Stomach (tissue), 8 donors: ENCODE measurements at regions not wholly inside any gene's neighbourhood (a gene's known extent, or its start where the extent isn't known, plus 50 kb on each side); places are given as distances from the start of the nearest gene placed in this dataset.

Experiments
- DNase-seq, 2 donors: peaks; one replicate each; pipeline versions ENCODE4 v3.0.0 to v3.0.0-alpha.2; 2013 to 2019
- H3K27ac ChIP-seq, 5 donors: fragments of 200-600 bp in 4 of 5; sonication (generic) in 4 of 5; one replicate each; pipeline ENCODE4 v1.5.1; 2013 to 2019; ENCODE audit warnings: mild to moderate bottlenecking in 1 of 5, moderate library complexity in 1 of 5
- H3K27me3 ChIP-seq, 3 donors: fragments of 200-600 bp; sonication (generic); one replicate each; pipeline ENCODE4 v1.5.1; 2017 to 2019; ENCODE audit warnings: mixed run types in 1 of 3
- H3K36me3 ChIP-seq, 4 donors: fragments of 200-600 bp; sonication (generic); 1 replicate in 3 of 4; 2 replicates in 1 of 4; pipeline ENCODE4 v1.5.1; 2016 to 2019
- H3K4me1 ChIP-seq, 4 donors: fragments of 200-600 bp; sonication (generic); one replicate each; pipeline ENCODE4 v1.5.1; 2016 to 2019
- H3K4me3 ChIP-seq, 4 donors: fragments of 200-600 bp; sonication (generic) in 3 of 4; one replicate each; pipeline ENCODE4 v1.5.1; 2016 to 2019; ENCODE audit warnings: mild to moderate bottlenecking in 1 of 4
- H3K9me3 ChIP-seq, 4 donors: fragments of 200-600 bp; sonication (generic); one replicate each; pipeline ENCODE4 v1.5.1; 2016 to 2019
- CTCF ChIP-seq, 7 experiments: fragments of 450-650 bp in 4 of 7; fragments of 200-600 bp in 3 of 7; sonication (generic) in 3 of 7; IDR thresholded peaks; one replicate each; pipeline ENCODE4 v1.5.1; 2016 to 2019; ENCODE audit warnings: antibody characterized with exemption in 7 of 7, control low read depth in 2 of 7, mild to moderate bottlenecking in 1 of 7
- EP300 ChIP-seq: sonication (generic); formaldehyde crosslinking; IDR thresholded peaks from one replicate; pipeline ENCODE4 v1.6.1; 2017; ENCODE audit warnings: antibody characterized with exemption
- POLR2A ChIP-seq, 4 donors: fragments of 450-650 bp; IDR thresholded peaks; one replicate each; pipeline ENCODE4 v1.6.1; 2016; ENCODE audit warnings: antibody characterized with exemption in 4 of 4, control low read depth in 2 of 4, mild to moderate bottlenecking in 1 of 4, moderate library complexity in 1 of 4
- POLR2AphosphoS5 ChIP-seq, 3 donors: sonication (generic); formaldehyde crosslinking; IDR thresholded peaks; one replicate each; pipeline ENCODE4 v1.6.1; 2016; ENCODE audit warnings: antibody characterized with exemption in 3 of 3
- WGBS, 5 donors: extraction: QIAGEN DNeasy Blood & Tissue Kit in 3 of 5; methylation state at CpG; one replicate each; pipeline versions ENCODE4 v1.1.5 to v1.1.7; 2013 to 2018; 5-methylcytosine and 5-hydroxymethylcytosine counted together
- intact Hi-C: fragments of 100-400 bp; cut with DNase I; formaldehyde crosslinking; loops from one replicate; pipeline ENCODE4 v1.15.1; 2023; ENCODE audit warnings: low total_unique reads
- donor health status: healthy with polysubstance abuse.
- donor health status: Bipolar disorder and iron deficiency.
- donor health status: healthy.

GRCh38 chr18:22678486-22678885, 254.6 kb upstream of the RBBP8 start:
- no peak overlapping the region for H3K4me3 ChIP-seq
- peaks cover 0 to 3% (median 0%) of the 10 kb centered on the region in 4 donors for H3K9me3 ChIP-seq
- DNase-seq = peak; percentile 64 to 69
- 42 to 69% (median 44%) methylated on average over 1 of the region's 1 CpG for WGBS, 5 donors
- TF ChIP-seq EP300 (no peak), POLR2AphosphoS5 (IDR thresholded peaks at IDR 0.05) (peak in 2 of 3 donors; percentile 10 to 58)
- H3K36me3 ChIP-seq = no peaks in the 10 kb centered on the region
- no peaks in the 10 kb centered on the region for H3K27me3 ChIP-seq
- intact Hi-C loops = no loop called here
- H3K4me1 ChIP-seq = peaks cover 6 to 62% (median 46%) of the 10 kb centered on the region in 4 donors
- peak overlapping the region in 2 of 5 donors; percentile 52 to 59 for H3K27ac ChIP-seq

DNA sequence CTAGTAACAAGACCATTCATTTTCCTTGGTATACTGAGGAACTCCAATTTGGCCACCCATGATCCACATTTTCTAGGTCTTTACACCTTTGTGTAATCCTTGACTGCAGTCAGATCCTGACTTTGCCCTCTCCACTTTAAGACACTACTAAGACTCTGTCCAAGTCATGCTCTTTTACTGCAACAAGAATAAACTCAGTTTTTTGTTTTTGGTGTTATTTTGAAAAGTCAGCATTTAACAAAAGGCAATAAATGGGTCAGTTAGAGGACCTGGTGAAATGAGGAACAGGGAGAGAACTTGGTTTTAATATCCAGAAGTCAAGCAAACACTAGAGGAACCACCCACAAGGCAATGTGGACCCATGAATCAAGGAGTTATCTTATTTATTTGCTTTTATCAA, 252.2 kb upstream of the RBBP8 start:
- Histone ChIP-seq H3K27me3 (no peaks in the 10 kb centered on the region), H3K4me3 (no peak overlapping the region), H3K27ac (no peak overlapping the region), H3K4me1 (peaks cover 6 to 60% (median 44%) of the 10 kb centered on the region in 4 donors), H3K36me3 (no peaks in the 10 kb centered on the region), H3K9me3 (no peaks in the 10 kb centered on the region)
- intact Hi-C loops = no loop called here
- no peak for TF ChIP-seq EP300
- no peak for TF ChIP-seq CTCF (IDR thresholded peaks at IDR 0.05)
- TF ChIP-seq POLR2AphosphoS5 (IDR thresholded peaks at IDR 0.05) = no peak
- TF ChIP-seq POLR2A (IDR thresholded peaks at IDR 0.05) = no peak
- no peak for DNase-seq

- H3K36me3 ChIP-seq = no peaks in the 10 kb centered on the region
- no peak overlapping the region for H3K4me3 ChIP-seq
- H3K27ac ChIP-seq = peak overlapping the region in 4 of 5 donors; percentile 74 to 81 (median 79)
- TF ChIP-seq POLR2A (IDR thresholded peaks at IDR 0.05) = no peak
- no peak for TF ChIP-seq CTCF (IDR thresholded peaks at IDR 0.05)
- no peak for TF ChIP-seq EP300
- TF ChIP-seq POLR2AphosphoS5 (IDR thresholded peaks at IDR 0.05) = no peak
- intact Hi-C loops = no loop called here
- 21 to 32% (median 27%) methylated on average over 2 of the region's 2 CpGs for WGBS, 5 donors
- no peaks in the 10 kb centered on the region for H3K27me3 ChIP-seq
- H3K4me1 ChIP-seq = peaks cover 6 to 50% (median 41%) of the 10 kb centered on the region in 4 donors
- DNase-seq = peak in 1 of 2 donors; percentile 68
- no peaks in the 10 kb centered on the region for H3K9me3 ChIP-seq
Measured at GRCh38 chr18:22681908-22682307, 251.2 kb upstream of the RBBP8 start.

- H3K4me1 ChIP-seq = peaks cover 6 to 48% (median 39%) of the 10 kb centered on the region in 4 donors
- WGBS, 5 donors = 7 to 31% (median 26%) methylated on average over 1 of the region's 1 CpG
- DNase-seq = no peak
- peaks cover 0 to 2% (median 0%) of the 10 kb centered on the region in 4 donors for H3K9me3 ChIP-seq
- H3K27ac ChIP-seq = peak overlapping the region; percentile 53 to 81 (median 79)
- no peaks in the 10 kb centered on the region for H3K27me3 ChIP-seq
- TF ChIP-seq CTCF (IDR thresholded peaks at IDR 0.05) = no peak
- no peak for TF ChIP-seq POLR2A (IDR thresholded peaks at IDR 0.05)
- no peak for TF ChIP-seq POLR2AphosphoS5 (IDR thresholded peaks at IDR 0.05)
- no peak for TF ChIP-seq EP300
- intact Hi-C loops = no loop called here
- no peaks in the 10 kb centered on the region for H3K36me3 ChIP-seq
- no peak overlapping the region for H3K4me3 ChIP-seq
Measured at GRCh38 chr18:22682720-22683119, 250.4 kb upstream of the RBBP8 start.

- Histone ChIP-seq H3K36me3 (no peaks in the 10 kb centered on the region), H3K4me1 (peaks cover 6 to 43% (median 35%) of the 10 kb centered on the region in 4 donors), H3K4me3 (no peak overlapping the region), H3K9me3 (peaks cover 0 to 5% (median 0%) of the 10 kb centered on the region in 4 donors), H3K27me3 (no peaks in the 10 kb centered on the region), H3K27ac (peak overlapping the region; percentile 53 to 81 (median 79))
- 10 to 27% (median 16%) methylated on average over 9 of the region's 9 CpGs for WGBS, 5 donors
- peak; percentile 91 to 96 for DNase-seq
- no peak for TF ChIP-seq CTCF (IDR thresholded peaks at IDR 0.05)
- peak; percentile 47 for TF ChIP-seq EP300
- peak; percentile 5 to 83 (median 53) for TF ChIP-seq POLR2AphosphoS5 (IDR thresholded peaks at IDR 0.05)
- no peak for TF ChIP-seq POLR2A (IDR thresholded peaks at IDR 0.05)
- intact Hi-C loops = no loop called here
Measured at GRCh38 chr18:22683196-22683676, 249.9 kb upstream of the RBBP8 start.
